ENCODE measurements at regions not wholly inside any gene's neighbourhood (a gene's known extent, or its start where the extent isn't known, plus 50 kb on each side); places are given as distances from the start of the nearest gene placed in this dataset.

DNA sequence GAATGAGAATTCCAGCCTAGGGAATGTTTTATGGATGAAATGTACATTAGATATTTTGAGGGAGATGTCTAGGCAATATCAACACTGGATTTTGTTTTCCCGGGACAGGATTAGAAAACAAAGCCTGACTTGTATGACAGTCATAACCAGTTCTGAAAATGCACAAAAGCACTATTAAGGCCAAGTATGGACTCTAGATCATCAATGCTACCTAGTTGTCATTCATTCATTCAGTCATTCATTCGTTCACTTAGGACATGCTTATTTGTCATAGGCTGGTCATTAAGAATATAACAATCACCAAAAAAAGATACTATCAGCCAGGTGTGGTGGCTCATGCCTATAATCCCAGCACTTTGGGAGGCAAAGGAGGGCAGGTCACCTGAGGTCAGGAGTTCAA is 511.2 kb downstream of the CMPK2 start:
- TF ChIP-seq, protein P1, sequence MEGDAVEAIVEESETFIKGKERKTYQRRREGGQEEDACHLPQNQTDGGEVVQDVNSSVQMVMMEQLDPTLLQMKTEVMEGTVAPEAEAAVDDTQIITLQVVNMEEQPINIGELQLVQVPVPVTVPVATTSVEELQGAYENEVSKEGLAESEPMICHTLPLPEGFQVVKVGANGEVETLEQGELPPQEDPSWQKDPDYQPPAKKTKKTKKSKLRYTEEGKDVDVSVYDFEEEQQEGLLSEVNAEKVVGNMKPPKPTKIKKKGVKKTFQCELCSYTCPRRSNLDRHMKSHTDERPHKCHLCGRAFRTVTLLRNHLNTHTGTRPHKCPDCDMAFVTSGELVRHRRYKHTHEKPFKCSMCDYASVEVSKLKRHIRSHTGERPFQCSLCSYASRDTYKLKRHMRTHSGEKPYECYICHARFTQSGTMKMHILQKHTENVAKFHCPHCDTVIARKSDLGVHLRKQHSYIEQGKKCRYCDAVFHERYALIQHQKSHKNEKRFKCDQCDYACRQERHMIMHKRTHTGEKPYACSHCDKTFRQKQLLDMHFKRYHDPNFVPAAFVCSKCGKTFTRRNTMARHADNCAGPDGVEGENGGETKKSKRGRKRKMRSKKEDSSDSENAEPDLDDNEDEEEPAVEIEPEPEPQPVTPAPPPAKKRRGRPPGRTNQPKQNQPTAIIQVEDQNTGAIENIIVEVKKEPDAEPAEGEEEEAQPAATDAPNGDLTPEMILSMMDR (IDR thresholded peaks at IDR 0.05) = no peak
- TF ChIP-seq POLR2AphosphoS5 (IDR thresholded peaks at IDR 0.05; ENCODE audit: low read depth, low read length) = no peak
- no peak for TF ChIP-seq TCF7L2 (IDR thresholded peaks at IDR 0.05; ENCODE audit: low read depth, low read length)
- no peak for TF ChIP-seq SIN3A (IDR thresholded peaks at IDR 0.05; ENCODE audit: borderline replicate concordance, insufficient read depth, low read depth, low read length)
- TF ChIP-seq, protein P2, sequence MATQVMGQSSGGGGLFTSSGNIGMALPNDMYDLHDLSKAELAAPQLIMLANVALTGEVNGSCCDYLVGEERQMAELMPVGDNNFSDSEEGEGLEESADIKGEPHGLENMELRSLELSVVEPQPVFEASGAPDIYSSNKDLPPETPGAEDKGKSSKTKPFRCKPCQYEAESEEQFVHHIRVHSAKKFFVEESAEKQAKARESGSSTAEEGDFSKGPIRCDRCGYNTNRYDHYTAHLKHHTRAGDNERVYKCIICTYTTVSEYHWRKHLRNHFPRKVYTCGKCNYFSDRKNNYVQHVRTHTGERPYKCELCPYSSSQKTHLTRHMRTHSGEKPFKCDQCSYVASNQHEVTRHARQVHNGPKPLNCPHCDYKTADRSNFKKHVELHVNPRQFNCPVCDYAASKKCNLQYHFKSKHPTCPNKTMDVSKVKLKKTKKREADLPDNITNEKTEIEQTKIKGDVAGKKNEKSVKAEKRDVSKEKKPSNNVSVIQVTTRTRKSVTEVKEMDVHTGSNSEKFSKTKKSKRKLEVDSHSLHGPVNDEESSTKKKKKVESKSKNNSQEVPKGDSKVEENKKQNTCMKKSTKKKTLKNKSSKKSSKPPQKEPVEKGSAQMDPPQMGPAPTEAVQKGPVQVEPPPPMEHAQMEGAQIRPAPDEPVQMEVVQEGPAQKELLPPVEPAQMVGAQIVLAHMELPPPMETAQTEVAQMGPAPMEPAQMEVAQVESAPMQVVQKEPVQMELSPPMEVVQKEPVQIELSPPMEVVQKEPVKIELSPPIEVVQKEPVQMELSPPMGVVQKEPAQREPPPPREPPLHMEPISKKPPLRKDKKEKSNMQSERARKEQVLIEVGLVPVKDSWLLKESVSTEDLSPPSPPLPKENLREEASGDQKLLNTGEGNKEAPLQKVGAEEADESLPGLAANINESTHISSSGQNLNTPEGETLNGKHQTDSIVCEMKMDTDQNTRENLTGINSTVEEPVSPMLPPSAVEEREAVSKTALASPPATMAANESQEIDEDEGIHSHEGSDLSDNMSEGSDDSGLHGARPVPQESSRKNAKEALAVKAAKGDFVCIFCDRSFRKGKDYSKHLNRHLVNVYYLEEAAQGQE (IDR thresholded peaks at IDR 0.05; ENCODE audit: insufficient read depth in 1 of 2, low read depth in 2 of 2, low read length in 1 of 2) = no peak
